PC-9 (cell line): ENCODE measurements at regions not wholly inside any gene's neighbourhood (a gene's known extent, or its start where the extent isn't known, plus 50 kb on each side); places are given as distances from the start of the nearest gene placed in this dataset.

ENCODE experiments used
- CTCF ChIP-seq: fragments of 200-600 bp; sonication (generic); conservative IDR thresholded peaks from 2 replicates; pipeline ENCODE4 v1.6.1; 2017; ENCODE audit warnings: mixed run types, antibody characterized with exemption, mild to moderate bottlenecking, moderate library complexity
- EZH2 ChIP-seq: fragments of 200-600 bp; sonication (generic); IDR thresholded peaks from 2 replicates; pipeline ENCODE4 v1.8.0; 2017; ENCODE audit warnings: antibody characterized with exemption, low read depth

- TF ChIP-seq CTCF, result no peak
- TF ChIP-seq EZH2, result no peak
Measured at GRCh38 chr20:1827974-1828785, 67.0 kb upstream of the SIRPA start.
